ENCODE measurements at regions not wholly inside any gene's neighbourhood (a gene's known extent, or its start where the extent isn't known, plus 50 kb on each side); places are given as distances from the start of the nearest gene placed in this dataset.

DNA sequence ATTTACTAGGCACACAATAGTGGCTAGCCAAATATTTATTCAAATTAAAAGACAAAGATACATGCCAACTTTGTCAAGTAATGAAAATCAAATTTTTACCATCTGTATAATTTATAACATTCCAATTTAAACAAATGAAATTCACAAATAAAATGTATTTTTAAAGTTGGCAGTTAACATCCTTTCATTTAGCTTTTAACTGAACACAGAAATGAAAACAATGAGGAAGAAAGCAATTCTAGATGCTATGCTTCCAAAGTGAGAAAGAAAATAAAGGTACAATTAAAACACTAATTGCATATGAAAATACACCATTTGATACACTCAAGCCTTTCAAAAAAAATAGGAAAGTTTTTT is 123.1 kb downstream of the MPP7 start:
- TF ChIP-seq, protein P1, sequence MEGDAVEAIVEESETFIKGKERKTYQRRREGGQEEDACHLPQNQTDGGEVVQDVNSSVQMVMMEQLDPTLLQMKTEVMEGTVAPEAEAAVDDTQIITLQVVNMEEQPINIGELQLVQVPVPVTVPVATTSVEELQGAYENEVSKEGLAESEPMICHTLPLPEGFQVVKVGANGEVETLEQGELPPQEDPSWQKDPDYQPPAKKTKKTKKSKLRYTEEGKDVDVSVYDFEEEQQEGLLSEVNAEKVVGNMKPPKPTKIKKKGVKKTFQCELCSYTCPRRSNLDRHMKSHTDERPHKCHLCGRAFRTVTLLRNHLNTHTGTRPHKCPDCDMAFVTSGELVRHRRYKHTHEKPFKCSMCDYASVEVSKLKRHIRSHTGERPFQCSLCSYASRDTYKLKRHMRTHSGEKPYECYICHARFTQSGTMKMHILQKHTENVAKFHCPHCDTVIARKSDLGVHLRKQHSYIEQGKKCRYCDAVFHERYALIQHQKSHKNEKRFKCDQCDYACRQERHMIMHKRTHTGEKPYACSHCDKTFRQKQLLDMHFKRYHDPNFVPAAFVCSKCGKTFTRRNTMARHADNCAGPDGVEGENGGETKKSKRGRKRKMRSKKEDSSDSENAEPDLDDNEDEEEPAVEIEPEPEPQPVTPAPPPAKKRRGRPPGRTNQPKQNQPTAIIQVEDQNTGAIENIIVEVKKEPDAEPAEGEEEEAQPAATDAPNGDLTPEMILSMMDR (IDR thresholded peaks at IDR 0.05 in 4 of 5, conservative IDR thresholded peaks at IDR 0.05 in 1 of 5) = no peak
- TF ChIP-seq POLR2A (IDR thresholded peaks at IDR 0.05) = no peak
